ENCODE measurements at regions not wholly inside any gene's neighbourhood (a gene's known extent, or its start where the extent isn't known, plus 50 kb on each side); places are given as distances from the start of the nearest gene placed in this dataset.
A peak's percentile ranks its signal among the peaks of the same experiment; 100 is the strongest.

DNA sequence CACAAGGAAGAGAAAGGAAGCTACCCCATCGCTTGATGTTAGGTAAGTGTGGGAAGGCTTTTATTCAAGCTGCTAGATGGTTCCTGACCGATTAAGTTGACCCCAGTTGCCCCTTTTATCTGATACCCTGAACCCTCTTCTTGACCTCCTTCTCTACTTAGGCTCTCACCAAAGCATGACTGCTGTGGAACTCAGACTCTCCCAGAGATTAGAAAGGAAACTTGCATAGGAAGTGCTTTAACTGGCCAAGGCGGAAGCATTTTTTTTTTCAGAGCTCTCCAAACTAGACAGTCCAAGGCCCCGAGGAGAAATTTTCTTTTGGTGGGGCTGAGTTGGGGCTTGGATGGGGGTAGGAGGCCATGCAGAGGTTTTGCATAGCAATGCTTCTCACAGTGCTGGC, 101.3 kb upstream of the USP24 start:
- no peak for DNase-seq (ENCODE audit: low read depth, low spot score)
- 41% methylated on average over 4 of the region's 4 CpGs for WGBS (ENCODE audit: insufficient coverage, insufficient replicate concordance, low lambda C conversion rate, missing lambda C conversion rate)
- ChIA-PET POLR2A (interaction anchor here (0.7 kb wide), 1 partner anchor 1521 kb away, joined by 3 read pairs; no protein-coding TSS in a partner anchor), SMC1A (ENCODE audit: uncharacterized antibody, unreplicated experiment) (interaction anchor here (1.0 kb wide), 2 partner anchors 10 to 11 kb away, joined by 3 read pairs; no protein-coding TSS in a partner anchor), CTCF (interaction anchor here (0.6 to 4.9 kb wide), 3 partner anchors 21 to 1354 kb away, joined by 3 to 22 read pairs (median 3); no protein-coding TSS in a partner anchor), RAD21 (ENCODE audit: unreplicated experiment) (no interaction called here)
- no peak overlapping the region for H3K4me2 ChIP-seq (ENCODE audit: control insufficient read depth, insufficient read depth)
- H3K9me3 ChIP-seq (replicated peaks; ENCODE audit: control insufficient read depth, insufficient read depth, low read length), result no peaks in the 10 kb centered on the region
- no peaks in the 10 kb centered on the region; a peak in 1 of 4 replicates for H3K27me3 ChIP-seq (replicated peaks in 1 of 2; ENCODE audit: control insufficient read depth in 2 of 2, insufficient read depth in 2 of 2, low read length in 1 of 2)
- in situ Hi-C loops (cut with MboI) (no loop called here), intact Hi-C loops (cut with micrococcal nuclease; ENCODE audit: unreplicated experiment) (no loop called here)
- no peak for ATAC-seq
- no peak overlapping the region for H2AFZ ChIP-seq (ENCODE audit: control insufficient read depth, low read depth, low read length)
- H3K36me3 ChIP-seq (ENCODE audit: control insufficient read depth in 2 of 2, insufficient read depth in 2 of 2, low read length in 1 of 2), result no peaks in the 10 kb centered on the region
- no peak overlapping the region for H3K9ac ChIP-seq (ENCODE audit: control insufficient read depth, insufficient read depth, low read length)
- TF ChIP-seq, protein P1, sequence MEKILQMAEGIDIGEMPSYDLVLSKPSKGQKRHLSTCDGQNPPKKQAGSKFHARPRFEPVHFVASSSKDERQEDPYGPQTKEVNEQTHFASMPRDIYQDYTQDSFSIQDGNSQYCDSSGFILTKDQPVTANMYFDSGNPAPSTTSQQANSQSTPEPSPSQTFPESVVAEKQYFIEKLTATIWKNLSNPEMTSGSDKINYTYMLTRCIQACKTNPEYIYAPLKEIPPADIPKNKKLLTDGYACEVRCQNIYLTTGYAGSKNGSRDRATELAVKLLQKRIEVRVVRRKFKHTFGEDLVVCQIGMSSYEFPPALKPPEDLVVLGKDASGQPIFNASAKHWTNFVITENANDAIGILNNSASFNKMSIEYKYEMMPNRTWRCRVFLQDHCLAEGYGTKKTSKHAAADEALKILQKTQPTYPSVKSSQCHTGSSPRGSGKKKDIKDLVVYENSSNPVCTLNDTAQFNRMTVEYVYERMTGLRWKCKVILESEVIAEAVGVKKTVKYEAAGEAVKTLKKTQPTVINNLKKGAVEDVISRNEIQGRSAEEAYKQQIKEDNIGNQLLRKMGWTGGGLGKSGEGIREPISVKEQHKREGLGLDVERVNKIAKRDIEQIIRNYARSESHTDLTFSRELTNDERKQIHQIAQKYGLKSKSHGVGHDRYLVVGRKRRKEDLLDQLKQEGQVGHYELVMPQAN (conservative IDR thresholded peaks at IDR 0.05), result no peak
- no peak for TF ChIP-seq RELB (IDR thresholded peaks at IDR 0.05; ENCODE audit: low read depth)
- no TSS peak for BruUV-seq (replicated peaks)
- no peaks in the 10 kb centered on the region for H3K79me2 ChIP-seq (ENCODE audit: control insufficient read depth, insufficient read depth, low read length)
- H3K27ac ChIP-seq (ENCODE audit: control insufficient read depth, insufficient read depth), result no peak overlapping the region
- H3K4me1 ChIP-seq (ENCODE audit: control insufficient read depth, insufficient read depth, low read length), result no peaks in the 10 kb centered on the region
- FAIRE-seq, result no peak
- no peaks in the 10 kb centered on the region for H4K20me1 ChIP-seq (ENCODE audit: control insufficient read depth, insufficient read depth)
- no peak overlapping the region for H3K4me3 ChIP-seq

GRCh38 chr1:55315552-55315951, 100.4 kb upstream of the USP24 start:
- WGBS (ENCODE audit: insufficient coverage, insufficient replicate concordance, low lambda C conversion rate, missing lambda C conversion rate), result 43% methylated on average over 1 of the region's 1 CpG
- ATAC-seq, result no peak

More at GRCh38 chr1:55315552-55315951, 100.4 kb upstream of the USP24 start:
- Histone ChIP-seq H3K4me1 (ENCODE audit: control insufficient read depth, insufficient read depth, low read length) (no peaks in the 10 kb centered on the region), H3K4me3 (no peak overlapping the region), H3K36me3 (ENCODE audit: control insufficient read depth in 2 of 2, insufficient read depth in 2 of 2, low read length in 1 of 2) (no peaks in the 10 kb centered on the region), H4K20me1 (ENCODE audit: control insufficient read depth, insufficient read depth) (no peaks in the 10 kb centered on the region), H3K27ac (ENCODE audit: control insufficient read depth, insufficient read depth) (no peak overlapping the region), H3K9ac (ENCODE audit: control insufficient read depth, insufficient read depth, low read length) (no peak overlapping the region), H3K27me3 (replicated peaks in 1 of 2; ENCODE audit: control insufficient read depth in 2 of 2, insufficient read depth in 2 of 2, low read length in 1 of 2) (no peaks in the 10 kb centered on the region; a peak in 1 of 4 replicates), H2AFZ (ENCODE audit: control insufficient read depth, low read depth, low read length) (no peak overlapping the region), H3K4me2 (ENCODE audit: control insufficient read depth, insufficient read depth) (no peak overlapping the region), H3K79me2 (ENCODE audit: control insufficient read depth, insufficient read depth, low read length) (no peaks in the 10 kb centered on the region), H3K9me3 (replicated peaks; ENCODE audit: control insufficient read depth, insufficient read depth, low read length) (no peaks in the 10 kb centered on the region)
- in situ Hi-C loops (cut with MboI), result no loop called here
- SMC1A ChIA-PET (ENCODE audit: uncharacterized antibody, unreplicated experiment), result no interaction called here
- POLR2A ChIA-PET, result no interaction called here
- CTCF ChIA-PET, result interaction anchor here (0.7 to 4.9 kb wide), 2 partner anchors 8 to 22 kb away, joined by 3 to 22 read pairs; no protein-coding TSS in a partner anchor
- DNase-seq (ENCODE audit: low read depth, low spot score) (no peak), FAIRE-seq (no peak)
- TF ChIP-seq IKZF2 (IDR thresholded peaks at IDR 0.05) (no peak), KDM1A (IDR thresholded peaks at IDR 0.05; ENCODE audit: borderline replicate concordance) (no peak), EZH2 (IDR thresholded peaks at IDR 0.05; ENCODE audit: borderline replicate concordance, control insufficient read depth, low read depth, low read length) (no peak), STAT1 (conservative IDR thresholded peaks at IDR 0.05) (no peak)
- TF ChIP-seq, protein P2, sequence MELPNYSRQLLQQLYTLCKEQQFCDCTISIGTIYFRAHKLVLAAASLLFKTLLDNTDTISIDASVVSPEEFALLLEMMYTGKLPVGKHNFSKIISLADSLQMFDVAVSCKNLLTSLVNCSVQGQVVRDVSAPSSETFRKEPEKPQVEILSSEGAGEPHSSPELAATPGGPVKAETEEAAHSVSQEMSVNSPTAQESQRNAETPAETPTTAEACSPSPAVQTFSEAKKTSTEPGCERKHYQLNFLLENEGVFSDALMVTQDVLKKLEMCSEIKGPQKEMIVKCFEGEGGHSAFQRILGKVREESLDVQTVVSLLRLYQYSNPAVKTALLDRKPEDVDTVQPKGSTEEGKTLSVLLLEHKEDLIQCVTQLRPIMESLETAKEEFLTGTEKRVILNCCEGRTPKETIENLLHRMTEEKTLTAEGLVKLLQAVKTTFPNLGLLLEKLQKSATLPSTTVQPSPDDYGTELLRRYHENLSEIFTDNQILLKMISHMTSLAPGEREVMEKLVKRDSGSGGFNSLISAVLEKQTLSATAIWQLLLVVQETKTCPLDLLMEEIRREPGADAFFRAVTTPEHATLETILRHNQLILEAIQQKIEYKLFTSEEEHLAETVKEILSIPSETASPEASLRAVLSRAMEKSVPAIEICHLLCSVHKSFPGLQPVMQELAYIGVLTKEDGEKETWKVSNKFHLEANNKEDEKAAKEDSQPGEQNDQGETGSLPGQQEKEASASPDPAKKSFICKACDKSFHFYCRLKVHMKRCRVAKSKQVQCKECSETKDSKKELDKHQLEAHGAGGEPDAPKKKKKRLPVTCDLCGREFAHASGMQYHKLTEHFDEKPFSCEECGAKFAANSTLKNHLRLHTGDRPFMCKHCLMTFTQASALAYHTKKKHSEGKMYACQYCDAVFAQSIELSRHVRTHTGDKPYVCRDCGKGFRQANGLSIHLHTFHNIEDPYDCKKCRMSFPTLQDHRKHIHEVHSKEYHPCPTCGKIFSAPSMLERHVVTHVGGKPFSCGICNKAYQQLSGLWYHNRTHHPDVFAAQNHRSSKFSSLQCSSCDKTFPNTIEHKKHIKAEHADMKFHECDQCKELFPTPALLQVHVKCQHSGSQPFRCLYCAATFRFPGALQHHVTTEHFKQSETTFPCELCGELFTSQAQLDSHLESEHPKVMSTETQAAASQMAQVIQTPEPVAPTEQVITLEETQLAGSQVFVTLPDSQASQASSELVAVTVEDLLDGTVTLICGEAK (IDR thresholded peaks at IDR 0.05; ENCODE audit: borderline replicate concordance), result peak; percentile 52; the same call in 1 of the 2 replicates
- no TSS peak for BruUV-seq (replicated peaks)
- intact Hi-C loops (cut with micrococcal nuclease; ENCODE audit: unreplicated experiment), result no loop called here
- RAD21 ChIA-PET (ENCODE audit: unreplicated experiment), result no interaction called here
